HAP-1 (cell line): ENCODE measurements at regions not wholly inside any gene's neighbourhood (a gene's known extent, or its start where the extent isn't known, plus 50 kb on each side); places are given as distances from the start of the nearest gene placed in this dataset.
"Not testable (repeated sequence)": the region's sequence is repeated elsewhere in the genome, so short reads cannot be mapped to it uniquely, and the experiment has no call there.

Experiments used
- DNase-seq, 2 experiments: peaks; one replicate each; pipeline ENCODE4 v3.0.0-alpha.2; 2016 to 2020; ENCODE audit warnings: low spot score in 2 of 2
- H3K27me3 ChIP-seq: fragments of 250-450 bp; sonication (Bioruptor Pico); 2 replicates; pipeline ENCODE4 v1.5.1; 2020; ENCODE audit warnings: low read depth, mild to moderate bottlenecking, moderate library complexity
- H3K36me3 ChIP-seq: fragments of 250-450 bp; sonication (Bioruptor Pico); replicated peaks from 2 replicates; pipeline ENCODE4 v1.5.1; 2020; ENCODE audit warnings: mild to moderate bottlenecking
- H3K4me1 ChIP-seq: fragments of 250-450 bp; sonication (Bioruptor Pico); 2 replicates; pipeline ENCODE4 v1.5.1; 2020; ENCODE audit warnings: mild to moderate bottlenecking
- H3K4me3 ChIP-seq: fragments of 250-450 bp; sonication (Bioruptor Pico); 2 replicates; pipeline ENCODE4 v1.5.1; 2020; ENCODE audit warnings: mild to moderate bottlenecking, moderate library complexity
- H3K9me3 ChIP-seq: fragments of 250-450 bp; sonication (Bioruptor Pico); 2 replicates; pipeline ENCODE4 v1.5.1; 2020; ENCODE audit warnings: mild to moderate bottlenecking, moderate library complexity
- in situ Hi-C: fragments of 300-500 bp; cut with MboI; formaldehyde crosslinking; loops from 3 replicates; pipeline ENCODE4 v1.14.3; 2020; ENCODE audit warnings: low sequenced_read_pairs, inconsistent platforms, mixed read lengths

DNA sequence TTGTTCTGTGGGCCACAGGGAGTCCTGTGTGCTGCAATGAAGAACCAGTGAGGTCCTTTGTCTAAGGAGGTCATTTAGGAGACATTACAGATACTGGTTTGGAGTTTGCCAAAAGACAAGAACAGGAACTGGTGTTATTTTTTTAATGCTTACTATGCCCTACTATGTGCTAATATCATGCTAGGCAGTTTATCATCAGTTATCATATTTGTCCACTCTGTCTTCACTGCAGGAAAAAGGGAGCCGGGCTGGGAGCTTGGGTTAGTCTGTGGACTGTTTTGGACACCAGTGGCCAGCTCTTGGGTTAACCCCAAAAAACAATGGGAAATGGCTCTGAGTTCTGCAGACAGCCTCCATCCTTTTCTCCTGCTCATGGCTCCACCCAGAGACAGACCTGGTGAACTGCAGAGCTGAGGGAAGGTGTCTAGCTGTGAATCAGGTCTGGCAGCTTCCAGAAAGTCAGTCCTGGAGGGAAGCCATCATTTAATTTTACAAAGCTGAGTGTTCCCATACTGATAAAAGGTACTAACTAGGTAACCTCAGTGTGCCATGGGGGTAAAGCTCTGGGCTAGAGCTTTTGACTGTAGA lies 101.2 kb upstream of the ZNF746 start:
- peak in 1 of 2 experiments; percentile 43 for DNase-seq
- in situ Hi-C loops = no loop called here
- H3K27me3 ChIP-seq = no peaks in the 10 kb centered on the region
- no peaks in the 10 kb centered on the region for H3K9me3 ChIP-seq
- no peak overlapping the region for H3K4me3 ChIP-seq
- peaks cover 21% of the 10 kb centered on the region for H3K36me3 ChIP-seq
- H3K4me1 ChIP-seq = no peaks in the 10 kb centered on the region

DNA sequence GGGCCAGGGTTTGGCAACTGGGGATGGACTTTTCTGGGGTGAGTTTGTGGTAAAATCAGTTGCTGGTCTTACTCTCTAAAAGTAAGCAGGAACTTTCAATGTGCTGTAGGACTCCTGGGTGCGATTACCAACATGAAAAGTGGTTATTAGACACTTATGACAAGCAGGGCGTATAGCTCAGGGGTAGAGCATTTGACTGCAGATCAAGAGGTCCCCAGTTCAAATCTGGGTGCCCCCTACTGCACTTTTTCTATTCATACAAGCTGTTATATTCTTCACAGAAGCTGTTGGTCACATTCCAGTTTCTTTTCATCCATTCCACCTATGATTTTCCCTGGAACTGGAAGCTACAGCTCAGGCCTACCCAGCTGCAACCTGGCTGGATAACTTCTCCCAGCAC lies 100.2 kb upstream of the ZNF746 start:
- H3K4me3 ChIP-seq, DNase-seq, in situ Hi-C loops, H3K27me3 ChIP-seq, H3K4me1 ChIP-seq, H3K9me3 ChIP-seq: not testable (repeated sequence)
- peaks cover 17% of the 10 kb centered on the region for H3K36me3 ChIP-seq

DNA sequence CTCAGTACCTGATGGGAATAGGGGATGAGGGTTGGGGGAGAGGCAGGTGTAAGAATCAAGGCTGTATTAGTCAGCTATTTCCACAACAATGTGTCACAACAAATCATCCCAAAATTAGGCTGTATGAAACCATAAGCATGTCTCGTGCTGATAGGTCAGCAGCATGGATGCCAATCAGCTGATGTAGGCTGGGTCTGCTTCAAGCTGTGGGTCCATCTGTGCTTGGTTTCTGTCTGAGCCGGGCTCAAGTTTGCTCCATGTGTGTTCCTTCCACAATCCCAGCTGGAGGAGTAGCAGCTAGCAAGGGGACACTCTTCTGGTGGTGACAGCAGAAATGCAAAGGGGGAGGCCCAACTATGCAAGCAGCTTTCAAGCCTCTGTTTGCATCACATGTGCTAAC lies 97.9 kb upstream of the ZNF746 start:
- H3K9me3 ChIP-seq = no peaks in the 10 kb centered on the region
- no peaks in the 10 kb centered on the region for H3K27me3 ChIP-seq
- H3K36me3 ChIP-seq = peaks cover 5% of the 10 kb centered on the region
- DNase-seq = no peak
- H3K4me1 ChIP-seq = no peaks in the 10 kb centered on the region
- in situ Hi-C loops = no loop called here
- H3K4me3 ChIP-seq = no peak overlapping the region

DNA sequence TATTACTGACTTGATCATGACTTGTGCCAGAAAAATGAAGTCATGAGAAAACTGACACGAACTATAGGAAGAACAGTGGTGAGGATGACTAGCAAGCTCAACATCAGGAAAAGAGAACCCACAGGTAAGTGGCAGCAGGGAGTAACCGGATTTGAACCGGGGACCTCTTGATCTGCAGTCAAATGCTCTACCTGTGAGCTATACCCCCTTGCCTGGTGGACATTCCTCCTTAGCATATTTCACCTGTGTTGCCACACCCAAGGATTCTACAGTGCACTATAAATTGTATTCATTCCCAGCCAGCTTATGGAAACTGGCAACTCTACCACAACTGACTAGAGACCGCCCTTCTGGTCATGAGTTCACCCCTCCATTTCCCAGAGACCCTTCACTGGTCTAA lies 97.5 kb upstream of the ZNF746 start:
- Histone ChIP-seq H3K27me3 (no peaks in the 10 kb centered on the region), H3K4me1 (no peaks in the 10 kb centered on the region), H3K9me3 (no peaks in the 10 kb centered on the region), H3K36me3 (peaks cover 5% of the 10 kb centered on the region), H3K4me3 (no peak overlapping the region)
- in situ Hi-C loops = no loop called here
- DNase-seq = no peak

DNA sequence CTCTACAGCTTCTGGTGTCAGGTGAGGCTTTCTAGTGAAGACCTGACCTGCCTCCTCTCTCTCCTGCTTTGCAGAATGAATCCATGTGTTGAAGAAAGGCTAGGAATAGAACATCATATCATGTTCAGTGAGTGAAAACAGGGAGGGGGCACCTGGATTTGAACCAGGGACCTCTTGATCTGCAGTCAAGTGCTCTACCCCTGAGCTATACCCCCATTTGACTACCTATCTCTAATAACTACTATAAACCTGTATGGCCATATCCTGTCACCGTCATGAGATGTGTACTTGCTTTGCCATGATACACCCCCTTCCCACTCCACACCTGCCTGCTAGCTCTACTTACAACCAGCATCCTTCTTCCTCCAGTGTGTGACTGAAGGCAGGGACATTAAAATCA lies 91.3 kb upstream of the ZNF746 start:
- Histone ChIP-seq H3K36me3 (peaks cover 23% of the 10 kb centered on the region), H3K4me3 (no peak overlapping the region)
- no peak for DNase-seq

DNA sequence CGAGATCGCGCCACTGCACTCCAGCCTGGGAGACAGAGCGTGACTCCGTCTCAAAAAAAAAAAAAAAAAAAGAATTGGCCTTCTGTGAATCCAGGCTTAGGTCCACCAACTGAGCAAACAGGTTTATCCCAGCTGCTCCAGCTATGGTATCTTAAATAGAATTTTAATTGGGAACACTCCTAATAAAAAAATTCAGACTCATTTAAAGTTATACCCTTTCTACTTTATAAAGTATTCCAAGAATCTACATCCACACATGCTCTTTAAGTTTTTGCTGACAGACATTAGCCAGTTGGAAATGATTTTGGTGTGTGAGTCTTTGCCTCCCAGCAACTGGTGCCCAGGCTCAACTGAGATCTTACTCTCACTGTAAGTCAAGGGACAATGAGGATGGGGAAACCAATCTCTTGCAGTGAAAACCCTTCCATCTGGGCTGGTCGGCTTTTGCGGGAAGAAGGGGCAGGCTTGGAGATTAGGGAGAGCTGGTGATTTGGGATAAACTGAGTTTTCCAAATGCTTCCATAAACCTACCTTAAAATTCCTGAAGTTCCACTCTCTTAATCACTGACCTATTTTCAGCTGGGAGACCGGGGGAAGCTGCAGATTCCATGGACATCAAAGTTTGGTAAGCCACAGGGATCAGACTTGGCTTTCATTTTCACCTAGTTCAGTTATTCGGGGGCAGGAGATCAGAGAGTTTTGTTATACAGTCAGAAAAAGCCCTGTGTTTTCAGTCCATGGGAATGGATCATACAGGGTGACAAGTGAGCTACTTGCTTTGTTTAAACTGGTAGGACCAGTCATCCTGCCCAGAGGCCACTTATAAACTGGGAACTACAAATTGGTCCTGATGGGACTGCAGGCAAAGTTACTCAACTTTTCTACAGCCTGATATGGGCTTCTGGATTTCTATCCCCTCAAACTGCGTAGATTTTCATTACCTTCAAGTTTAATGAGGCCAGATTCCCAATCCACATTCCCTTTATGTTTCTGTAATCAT lies 89.3 kb upstream of the ZNF746 start:
- Histone ChIP-seq H3K9me3 (no peaks in the 10 kb centered on the region), H3K4me3 (no peak overlapping the region), H3K4me1 (0 out of 2 replicates have a peak, but pooled peaks cover 3% of the 10 kb centered on the region), H3K36me3 (peaks cover 29% of the 10 kb centered on the region), H3K27me3 (no peaks in the 10 kb centered on the region)
- DNase-seq = no peak
- in situ Hi-C loops = no loop called here

More for the DNA sequence above, 91.3 kb upstream of the ZNF746 start:
- Histone ChIP-seq H3K4me1 (no peaks in the 10 kb centered on the region), H3K9me3 (no peaks in the 10 kb centered on the region), H3K27me3 (no peaks in the 10 kb centered on the region)
- in situ Hi-C loops = no loop called here

DNA sequence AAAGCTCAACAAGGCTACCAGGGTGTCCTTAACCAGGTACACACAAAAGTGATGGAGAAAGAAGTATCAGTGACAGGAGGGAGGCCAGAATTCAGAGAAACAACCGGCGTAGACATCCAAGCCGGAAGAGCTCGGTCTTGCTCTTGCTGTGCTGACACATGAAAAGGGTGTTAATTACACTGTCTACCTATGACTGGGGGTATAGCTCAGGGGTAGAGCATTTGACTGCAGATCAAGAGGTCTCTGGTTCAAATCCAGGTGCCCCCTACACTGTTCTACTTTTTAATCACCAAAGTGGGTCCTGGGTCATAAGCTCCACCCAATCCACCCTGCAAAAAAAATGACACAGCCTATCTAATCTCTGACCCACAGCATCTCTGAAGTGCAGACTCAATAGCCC lies 86.9 kb upstream of the ZNF746 start:
- no peaks in the 10 kb centered on the region for H3K27me3 ChIP-seq
- H3K36me3 ChIP-seq = peaks cover 31% of the 10 kb centered on the region
- H3K9me3 ChIP-seq = 0 out of 2 replicates have a peak, but pooled peaks cover 2% of the 10 kb centered on the region
- H3K4me3 ChIP-seq = no peak overlapping the region
- H3K4me1 ChIP-seq = 0 out of 2 replicates have a peak, but pooled peaks cover 3% of the 10 kb centered on the region
- DNase-seq = no peak
- in situ Hi-C loops = no loop called here

DNA sequence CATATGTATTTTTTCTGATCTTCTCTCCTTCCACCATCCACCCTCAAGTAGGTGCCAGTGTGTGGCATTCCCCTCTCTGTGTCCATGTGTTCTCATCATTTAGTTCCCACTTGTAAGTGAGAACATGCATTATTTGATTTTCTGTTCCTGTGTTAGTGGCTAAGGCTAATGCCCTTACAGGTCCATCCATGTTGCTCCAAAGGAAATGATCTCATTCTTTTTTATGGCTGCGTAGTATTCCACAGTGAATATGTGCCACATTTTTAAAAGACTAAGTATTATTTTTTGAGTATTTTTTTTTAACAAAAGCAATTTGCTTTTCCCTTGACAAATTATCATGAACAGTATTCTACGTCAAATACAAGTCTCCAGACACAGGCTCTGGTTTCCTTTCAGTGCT lies 86.4 kb upstream of the ZNF746 start:
- in situ Hi-C loops = no loop called here
- Histone ChIP-seq H3K4me3 (no peak overlapping the region), H3K9me3 (0 out of 2 replicates have a peak, but pooled peaks cover 2% of the 10 kb centered on the region), H3K27me3 (no peaks in the 10 kb centered on the region), H3K4me1 (0 out of 2 replicates have a peak, but pooled peaks cover 3% of the 10 kb centered on the region), H3K36me3 (peaks cover 31% of the 10 kb centered on the region)
- no peak for DNase-seq

DNA sequence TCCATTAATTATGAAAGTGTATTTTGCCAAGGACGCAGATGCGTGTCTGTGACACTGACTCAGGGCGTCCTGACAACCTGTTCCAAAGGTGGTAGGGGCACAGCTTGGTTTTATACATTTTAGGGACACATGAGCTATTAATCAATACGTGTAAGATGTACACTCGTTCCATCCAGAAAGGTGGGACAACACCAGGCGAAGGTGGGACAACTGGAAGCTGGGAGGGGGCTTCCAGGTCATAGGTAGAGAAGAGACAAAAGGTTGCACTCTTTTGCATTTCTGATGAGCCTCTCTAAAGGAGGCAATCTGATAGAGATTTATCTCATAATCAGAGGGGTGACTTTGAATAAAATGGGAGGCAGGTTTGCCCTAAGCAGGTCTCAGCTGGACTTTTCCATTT lies 82.7 kb upstream of the ZNF746 start:
- H3K4me1 ChIP-seq = 0 out of 2 replicates have a peak, but pooled peaks cover 3% of the 10 kb centered on the region
- no peak for DNase-seq
- H3K27me3 ChIP-seq = no peaks in the 10 kb centered on the region
- in situ Hi-C loops = no loop called here
- H3K4me3 ChIP-seq = no peak overlapping the region
- H3K36me3 ChIP-seq = peaks cover 17% of the 10 kb centered on the region
- peaks cover 2% of the 10 kb centered on the region; the same call in 1 of the 2 replicates for H3K9me3 ChIP-seq

DNA sequence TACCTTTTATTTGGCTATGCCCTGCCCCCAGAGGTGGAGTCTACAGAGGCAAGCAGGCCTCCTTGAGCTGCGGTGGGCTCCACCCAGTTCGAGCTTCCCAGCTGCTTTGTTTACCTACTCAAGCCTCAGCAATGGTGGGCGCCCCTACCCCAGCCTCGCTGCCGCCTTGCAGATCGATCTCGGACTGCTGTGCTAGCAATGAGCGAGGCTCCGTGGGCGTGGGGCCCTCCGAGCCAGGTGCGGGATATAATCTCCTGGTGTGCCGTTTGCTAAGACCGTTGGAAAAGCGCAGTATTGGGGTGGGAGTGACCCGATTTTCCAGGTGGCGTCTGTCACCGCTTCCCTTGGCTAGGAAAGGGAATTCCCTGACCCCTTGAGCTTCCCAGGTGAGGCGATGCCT lies 81.8 kb upstream of the ZNF746 start:
- H3K4me3 ChIP-seq, H3K27me3 ChIP-seq, H3K4me1 ChIP-seq, DNase-seq, in situ Hi-C loops, H3K9me3 ChIP-seq: not testable (repeated sequence)
- peaks cover 17% of the 10 kb centered on the region for H3K36me3 ChIP-seq

DNA sequence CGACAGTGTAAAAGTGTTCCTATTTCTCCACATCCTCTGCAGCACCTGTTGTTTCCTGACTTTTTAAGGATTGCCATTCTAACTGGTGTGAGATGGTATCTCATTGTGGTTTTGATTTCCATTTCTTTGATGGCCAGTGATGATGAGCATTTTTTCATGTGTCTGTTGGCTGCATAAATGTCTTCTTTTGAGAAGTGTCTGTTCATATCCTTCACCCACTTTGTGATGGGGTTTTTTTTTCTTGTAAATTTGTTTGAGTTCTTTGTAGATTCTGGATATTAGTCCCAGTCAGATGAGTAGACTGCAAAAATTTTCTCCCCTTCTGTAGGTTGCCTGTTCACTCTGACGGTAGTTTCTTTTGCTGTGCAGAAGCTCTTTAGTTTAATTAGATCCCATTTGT lies 76.8 kb upstream of the ZNF746 start:
- H3K27me3 ChIP-seq, H3K36me3 ChIP-seq, in situ Hi-C loops, DNase-seq, H3K4me1 ChIP-seq, H3K9me3 ChIP-seq, H3K4me3 ChIP-seq: not testable (repeated sequence)

DNA sequence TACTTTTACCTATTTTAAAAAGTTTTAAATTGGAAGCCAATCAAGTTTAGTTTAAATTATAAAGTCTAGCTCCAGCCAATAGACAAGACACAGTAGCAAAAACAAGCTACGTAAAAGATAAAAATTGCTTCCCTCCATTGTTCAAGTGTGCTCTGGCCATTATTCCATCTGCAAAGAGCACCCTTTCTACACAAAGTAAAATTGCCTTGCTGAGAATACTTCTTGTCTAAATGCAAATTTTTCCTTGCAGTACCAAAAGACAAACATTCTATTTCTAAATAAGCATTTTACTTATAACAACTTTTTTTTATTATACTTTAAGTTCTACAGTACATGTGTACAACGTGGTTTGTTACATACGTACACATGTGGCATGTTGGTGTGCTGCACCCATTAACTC lies 75.9 kb upstream of the ZNF746 start:
- Histone ChIP-seq H3K4me3 (no peak overlapping the region), H3K36me3 (no peaks in the 10 kb centered on the region; the same call in 1 of the 2 replicates)
- in situ Hi-C loops = no loop called here

DNA sequence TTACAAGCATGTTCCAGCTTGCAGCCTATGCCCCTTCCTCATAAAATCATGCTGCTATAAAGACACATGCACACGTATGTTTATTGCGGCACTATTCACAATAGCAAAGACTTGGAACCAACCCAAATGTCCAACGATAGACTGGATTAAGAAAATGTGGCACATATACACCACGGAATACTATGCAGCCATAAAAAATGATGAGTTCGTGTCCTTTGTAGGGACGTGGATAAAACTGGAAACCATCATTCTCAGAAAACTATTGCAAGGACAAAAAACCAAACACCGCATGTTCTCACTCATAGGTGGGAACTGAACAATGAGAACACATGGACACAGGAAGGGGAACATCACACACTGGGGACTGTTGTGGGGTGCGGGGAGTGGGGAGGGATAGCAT lies 75.3 kb upstream of the ZNF746 start:
- H3K9me3 ChIP-seq, DNase-seq, H3K27me3 ChIP-seq, H3K36me3 ChIP-seq, H3K4me3 ChIP-seq, in situ Hi-C loops, H3K4me1 ChIP-seq: not testable (repeated sequence)

More for the DNA sequence above, 75.9 kb upstream of the ZNF746 start:
- Histone ChIP-seq H3K9me3 (peaks cover 2% of the 10 kb centered on the region), H3K4me1 (no peaks in the 10 kb centered on the region), H3K27me3 (no peaks in the 10 kb centered on the region)
- no peak for DNase-seq

DNA sequence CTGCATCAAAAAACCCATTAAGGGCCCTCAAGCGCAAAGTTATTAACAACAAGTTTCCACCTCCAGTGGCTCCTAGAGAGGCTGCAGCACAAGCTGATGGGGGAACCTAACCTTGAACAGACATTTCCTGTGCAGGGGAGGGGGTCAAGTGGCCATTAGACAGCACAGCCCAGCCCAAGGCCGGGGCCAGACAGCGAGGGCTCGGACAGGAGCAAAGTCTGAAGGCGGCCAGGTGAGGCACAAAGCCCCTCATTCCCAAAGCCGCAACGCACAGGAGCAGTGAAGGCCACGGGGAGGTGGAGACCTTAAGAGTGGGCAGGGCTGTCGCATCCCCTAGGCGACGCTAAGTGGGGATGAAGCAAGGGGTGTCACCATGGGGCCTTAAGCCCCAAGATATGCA lies 73.2 kb upstream of the ZNF746 start:
- H3K9me3 ChIP-seq = peaks cover 2% of the 10 kb centered on the region
- no peaks in the 10 kb centered on the region; the same call in 1 of the 2 replicates for H3K36me3 ChIP-seq
- no peak overlapping the region for H3K4me3 ChIP-seq
- in situ Hi-C loops = no loop called here
- H3K4me1 ChIP-seq = no peaks in the 10 kb centered on the region
- DNase-seq = no peak
- H3K27me3 ChIP-seq = no peaks in the 10 kb centered on the region
